BLaER1 treated with 17β-estradiol and CSF1 and Interleukin-3, amounts not matched to agents 10 nM and 100 nM (cell line): ENCODE measurements at regions not wholly inside any gene's neighbourhood (a gene's known extent, or its start where the extent isn't known, plus 50 kb on each side); places are given as distances from the start of the nearest gene placed in this dataset.
"Not testable (repeated sequence)": the region's sequence is repeated elsewhere in the genome, so short reads cannot be mapped to it uniquely, and the experiment has no call there.

Experiments used
- H3K27ac ChIP-seq, 11 experiments: shearing (Covaris generic); formaldehyde crosslinking; 2 replicates each; pipeline ENCODE4 v1.8.1; 2022
- H3K27me3 ChIP-seq, 11 experiments: shearing (Covaris generic); formaldehyde crosslinking; 2 replicates each; pipeline ENCODE4 v1.8.1; 2022
- H3K36me3 ChIP-seq, 11 experiments: shearing (Covaris generic); formaldehyde crosslinking; 2 replicates each; pipeline ENCODE4 v1.8.1; 2022
- H3K4me1 ChIP-seq, 10 experiments: shearing (Covaris generic); formaldehyde crosslinking; 2 replicates each; pipeline ENCODE4 v1.8.1; 2022
- H3K4me2 ChIP-seq, 11 experiments: shearing (Covaris generic); formaldehyde crosslinking; 2 replicates each; pipeline ENCODE4 v1.8.1; 2022
- H3K4me3 ChIP-seq, 10 experiments: shearing (Covaris generic); formaldehyde crosslinking; 2 replicates each; pipeline ENCODE4 v1.8.1; 2022
- H3K9ac ChIP-seq, 11 experiments: shearing (Covaris generic); formaldehyde crosslinking; 2 replicates each; pipeline ENCODE4 v1.8.1; 2022
- H3K9me3 ChIP-seq, 11 experiments: shearing (Covaris generic); formaldehyde crosslinking; replicated peaks in 1 of 11; 2 replicates each; pipeline ENCODE4 v1.8.1; 2022
- H4K20me1 ChIP-seq, 11 experiments: shearing (Covaris generic); formaldehyde crosslinking; 2 replicates each; pipeline ENCODE4 v1.8.1; 2022

DNA sequence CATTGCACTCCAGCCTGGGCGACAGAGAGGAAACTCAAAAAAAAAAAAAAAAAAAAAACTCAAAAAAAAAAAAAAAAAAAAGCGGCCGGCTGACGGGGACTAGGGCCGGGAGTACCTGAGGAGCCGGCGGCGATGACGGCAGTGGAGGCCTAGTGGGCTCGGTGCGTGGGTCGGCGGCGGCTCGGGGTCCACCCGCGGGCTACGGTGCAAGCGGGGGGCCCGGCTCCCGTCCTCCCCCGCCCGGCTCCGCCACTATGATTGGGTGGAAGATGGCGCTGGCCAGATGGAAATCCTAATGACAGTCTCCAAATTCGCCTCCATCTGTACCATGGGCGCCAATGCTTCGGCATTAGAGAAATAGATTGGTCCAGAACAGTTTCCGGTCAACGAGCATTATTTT is 190.7 kb downstream of the TGIF2LX start:
- not testable (repeated sequence) for H3K36me3 ChIP-seq, H3K27ac ChIP-seq, H3K4me2 ChIP-seq, H3K9me3 ChIP-seq, H4K20me1 ChIP-seq, H3K27me3 ChIP-seq, H3K4me3 ChIP-seq, H3K9ac ChIP-seq, H3K4me1 ChIP-seq

DNA sequence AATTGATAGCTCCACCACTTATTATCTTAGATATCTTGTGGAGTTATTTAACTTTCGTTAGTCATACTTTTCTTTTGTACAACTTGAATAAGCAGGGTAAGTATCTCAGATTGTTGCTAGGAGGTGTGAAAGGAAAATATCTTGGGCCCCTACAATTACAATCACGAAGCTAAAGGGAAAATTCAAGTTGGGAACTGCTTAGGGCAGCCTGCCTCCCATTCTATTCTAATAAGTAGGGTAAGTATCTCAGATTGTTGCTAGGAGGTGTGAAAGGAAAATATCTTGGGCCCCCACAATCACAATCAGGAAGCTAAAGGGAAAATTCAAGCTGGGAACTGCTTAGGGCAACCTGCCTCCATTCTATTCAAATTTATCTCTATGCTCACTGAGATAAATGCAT is 213.2 kb downstream of the TGIF2LX start:
- peaks cover 0 to 32% (median 19%) of the 10 kb centered on the region in 11 experiments; a peak in 17 of 22 replicates for H3K27me3 ChIP-seq
- H3K4me1 ChIP-seq, H3K36me3 ChIP-seq, H3K4me2 ChIP-seq, H3K27ac ChIP-seq, H3K9me3 ChIP-seq, H4K20me1 ChIP-seq, H3K9ac ChIP-seq, H3K4me3 ChIP-seq: not testable (repeated sequence)

DNA sequence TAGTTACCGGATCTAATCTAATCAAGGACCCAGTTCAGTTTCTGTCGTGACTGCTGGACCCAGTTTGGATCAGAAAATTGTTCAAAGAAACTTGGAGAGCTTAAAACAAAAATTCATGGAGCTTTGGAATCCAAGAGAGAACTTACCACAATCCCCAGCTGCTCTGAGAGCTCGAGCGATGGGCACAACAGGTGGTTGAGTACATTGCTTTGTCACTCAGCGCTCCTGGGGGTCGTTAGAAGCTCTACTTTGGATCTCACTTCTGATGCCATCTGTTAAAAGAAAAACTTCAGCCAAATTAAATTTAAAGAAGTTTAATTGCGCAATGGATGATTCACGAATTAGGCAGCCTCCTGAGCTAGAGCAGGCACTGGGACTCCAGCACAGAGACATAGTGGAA is 257.3 kb downstream of the TGIF2LX start:
- H3K9ac ChIP-seq, H3K4me3 ChIP-seq, H3K27ac ChIP-seq: not testable (repeated sequence)

DNA sequence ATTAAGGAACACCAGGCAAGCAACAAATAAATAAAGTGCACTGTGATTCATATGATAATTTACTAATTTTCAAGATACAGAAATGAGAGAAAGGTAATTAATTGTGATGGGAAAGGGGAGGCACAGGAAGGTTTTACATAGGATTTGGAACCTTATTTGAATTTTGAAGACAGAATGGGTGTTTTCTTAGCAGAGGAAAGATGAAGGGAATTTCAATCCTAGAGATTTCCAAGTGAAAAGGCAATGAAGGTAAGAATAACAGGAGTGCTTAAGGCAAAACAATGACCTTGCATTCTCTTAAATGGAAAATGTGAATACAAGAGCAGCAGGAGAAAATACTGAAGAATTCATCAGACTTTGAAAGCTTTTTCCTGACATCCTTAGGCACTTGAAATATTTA is 267.3 kb downstream of the TGIF2LX start:
- peaks cover 0 to 39% (median 23%) of the 10 kb centered on the region in 11 experiments; a peak in 19 of 22 replicates for H3K27me3 ChIP-seq
- H3K4me2 ChIP-seq, H3K9me3 ChIP-seq, H4K20me1 ChIP-seq, H3K4me3 ChIP-seq, H3K36me3 ChIP-seq, H3K9ac ChIP-seq, H3K4me1 ChIP-seq, H3K27ac ChIP-seq: not testable (repeated sequence)

More for the DNA sequence above, 257.3 kb downstream of the TGIF2LX start:
- H4K20me1 ChIP-seq, H3K4me2 ChIP-seq, H3K36me3 ChIP-seq, H3K9me3 ChIP-seq, H3K4me1 ChIP-seq: not testable (repeated sequence)
- H3K27me3 ChIP-seq: peaks cover 4 to 62% (median 43%) of the 10 kb centered on the region in 11 experiments; a peak in 19 of 22 replicates

DNA sequence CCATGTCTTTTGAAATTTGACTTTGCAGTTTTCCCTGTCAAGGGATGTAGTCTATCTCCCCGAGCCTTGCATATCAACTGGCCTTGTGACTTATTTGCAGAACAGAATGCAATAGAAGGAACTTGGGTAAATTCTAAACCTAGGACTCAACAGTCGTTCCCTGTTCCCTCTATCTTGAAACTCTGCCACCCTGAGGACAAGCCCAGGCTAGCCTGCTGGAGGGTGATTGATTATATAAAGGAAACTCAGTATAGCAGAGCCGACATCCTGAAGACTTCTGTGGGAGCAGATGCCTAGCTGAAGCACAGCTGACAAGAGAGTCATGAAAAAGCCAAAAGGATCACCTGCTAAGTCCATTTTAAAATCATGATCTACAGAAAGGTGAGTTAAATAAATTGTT is 285.1 kb downstream of the TGIF2LX start:
- H3K4me1 ChIP-seq, H3K9ac ChIP-seq, H3K4me3 ChIP-seq, H3K4me2 ChIP-seq, H3K36me3 ChIP-seq, H3K9me3 ChIP-seq, H3K27ac ChIP-seq, H4K20me1 ChIP-seq: not testable (repeated sequence)
- H3K27me3 ChIP-seq: peaks cover 0 to 33% (median 16%) of the 10 kb centered on the region in 11 experiments; a peak in 16 of 22 replicates

DNA sequence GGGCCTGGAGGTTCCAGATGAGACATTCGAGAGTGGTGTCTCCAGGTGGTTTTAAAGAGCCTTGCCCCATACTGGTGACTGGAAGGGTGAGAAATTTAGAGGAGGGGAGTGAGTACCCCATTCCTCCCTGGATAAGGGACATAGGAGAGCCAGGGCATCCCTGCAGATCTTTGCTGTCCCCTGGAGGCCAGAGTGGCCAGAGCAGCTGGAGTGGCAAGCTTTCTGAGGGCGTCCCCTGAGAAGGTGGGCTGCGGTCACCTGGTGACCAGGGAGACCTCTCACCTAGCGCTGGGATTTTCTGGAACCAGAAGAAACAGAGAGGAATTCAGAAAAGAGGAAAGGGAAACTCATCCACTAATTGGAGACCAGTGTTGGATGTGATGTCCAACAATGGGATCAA is 300.9 kb downstream of the TGIF2LX start:
- H3K4me1 ChIP-seq, H3K9ac ChIP-seq, H3K27ac ChIP-seq, H3K36me3 ChIP-seq, H4K20me1 ChIP-seq, H3K4me3 ChIP-seq, H3K4me2 ChIP-seq, H3K9me3 ChIP-seq: not testable (repeated sequence)
- H3K27me3 ChIP-seq: peaks cover 0 to 22% (median 5%) of the 10 kb centered on the region in 11 experiments; a peak in 12 of 22 replicates

DNA sequence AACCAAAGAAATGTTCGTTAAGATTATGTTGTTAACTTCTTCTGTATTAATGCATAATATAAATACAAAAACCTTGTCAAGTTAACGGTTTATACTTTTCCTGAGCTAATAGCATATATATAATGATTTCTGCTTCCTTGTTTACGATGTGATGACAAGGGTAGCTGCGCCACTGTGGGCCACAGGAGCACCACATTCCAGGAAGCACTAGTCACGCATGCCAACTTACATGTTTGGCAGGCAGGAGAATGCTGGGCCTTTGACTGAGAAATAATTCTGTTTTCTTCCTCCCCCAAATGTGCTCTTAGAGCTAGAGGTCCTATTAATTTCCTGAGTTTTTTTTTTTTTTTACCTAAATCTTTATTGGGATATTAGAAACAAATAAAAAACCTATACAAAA is 349.9 kb downstream of the TGIF2LX start:
- not testable (repeated sequence) for H3K4me2 ChIP-seq, H3K27ac ChIP-seq, H3K36me3 ChIP-seq, H3K9me3 ChIP-seq, H3K4me1 ChIP-seq, H3K4me3 ChIP-seq, H4K20me1 ChIP-seq, H3K9ac ChIP-seq
- H3K27me3 ChIP-seq: peaks cover 0 to 25% (median 15%) of the 10 kb centered on the region in 11 experiments; a peak in 14 of 22 replicates
